CD14-positive monocyte (primary cell): ENCODE measurements at regions not wholly inside any gene's neighbourhood (a gene's known extent, or its start where the extent isn't known, plus 50 kb on each side); places are given as distances from the start of the nearest gene placed in this dataset.

Experiments
- DNase-seq, 3 donors: peaks; one replicate each; pipeline ENCODE4 v3.0.0-alpha.2; 2011 to 2022
- H2AFZ ChIP-seq: 2 replicates; pipeline ENCODE4 v1.6.0; 2012; ENCODE audit warnings: mild to moderate bottlenecking, low read depth, low read length, inconsistent platforms; ENCODE audit not compliant: insufficient read depth, poor library complexity, severe bottlenecking
- H3K27ac ChIP-seq, 2 donors: 1 replicate in 1 of 2; 2 replicates in 1 of 2; pipeline ENCODE4 v1.5.1; 2012 to 2013; ENCODE audit warnings: low read length in 2 of 2, control low read depth in 1 of 2, inconsistent platforms in 1 of 2, low read depth in 1 of 2, mild to moderate bottlenecking in 1 of 2
- H3K27me3 ChIP-seq, 2 donors: one replicate each; pipeline versions ENCODE4 v1.6.0 to v1.6.1; 2011 to 2013; ENCODE audit warnings: low read length in 2 of 2; ENCODE audit not compliant: control insufficient read depth in 2 of 2, insufficient read depth in 2 of 2
- H3K36me3 ChIP-seq, 2 donors: replicated peaks in 1 of 2; 1 replicate in 1 of 2; 2 replicates in 1 of 2; pipeline versions ENCODE4 v1.5.1 to v1.6.1; 2012 to 2013; ENCODE audit warnings: low read length in 2 of 2, control low read depth in 1 of 2, inconsistent platforms in 1 of 2, mild to moderate bottlenecking in 1 of 2; ENCODE audit not compliant: insufficient read depth in 2 of 2, control insufficient read depth in 1 of 2
- H3K4me1 ChIP-seq, 2 donors: 1 replicate in 1 of 2; 2 replicates in 1 of 2; pipeline versions ENCODE4 v1.5.1 to v1.6.1; 2012 to 2013; ENCODE audit warnings: low read length in 2 of 2, control low read depth in 1 of 2, inconsistent platforms in 1 of 2, mild to moderate bottlenecking in 1 of 2, moderate library complexity in 1 of 2; ENCODE audit not compliant: insufficient read depth in 2 of 2, control insufficient read depth in 1 of 2
- H3K4me2 ChIP-seq: replicated peaks from 2 replicates; pipeline ENCODE3; 2012; ENCODE audit warnings: low read length, moderate library complexity, mild to moderate bottlenecking; ENCODE audit not compliant: poor library complexity, severe bottlenecking; ENCODE audit errors: extremely low read depth
- H3K4me3 ChIP-seq, 3 experiments: fragments of 200-600 bp in 1 of 3; sonication (generic) in 1 of 3; replicated peaks in 1 of 3; 1 replicate in 2 of 3; 2 replicates in 1 of 3; pipeline ENCODE4 v1.5.1; 2011 to 2013; ENCODE audit warnings: low read length in 3 of 3, mild to moderate bottlenecking in 3 of 3, control low read depth in 2 of 3, low read depth in 2 of 3, inconsistent platforms in 1 of 3, moderate library complexity in 1 of 3
- H3K79me2 ChIP-seq: 2 replicates; pipeline ENCODE4 v1.6.0; 2012; ENCODE audit warnings: mild to moderate bottlenecking, control low read depth, inconsistent platforms, low read length, moderate library complexity; ENCODE audit not compliant: insufficient read depth
- H3K9ac ChIP-seq: 2 replicates; pipeline ENCODE4 v1.6.0; 2017; ENCODE audit warnings: low read length, mild to moderate bottlenecking; ENCODE audit not compliant: insufficient read depth, poor library complexity, severe bottlenecking
- H3K9me3 ChIP-seq, 2 donors: replicated peaks in 1 of 2; 1 replicate in 1 of 2; 2 replicates in 1 of 2; pipeline versions ENCODE4 v1.5.1 to v1.6.1; 2012 to 2013; ENCODE audit warnings: low read length in 2 of 2, control low read depth in 1 of 2; ENCODE audit not compliant: control insufficient read depth in 1 of 2, insufficient read depth in 1 of 2
- H4K20me1 ChIP-seq: 2 replicates; pipeline ENCODE4 v1.6.0; 2012; ENCODE audit warnings: mild to moderate bottlenecking, low read length, control low read depth, moderate library complexity; ENCODE audit not compliant: insufficient read depth
- H3K27ac Mint-ChIP-seq, 7 donors: one replicate each; pipeline ENCODE4 v1.8.0; 2020; ENCODE audit warnings: mild to moderate bottlenecking in 7 of 7, mixed read lengths in 7 of 7, moderate library complexity in 6 of 7, inconsistent platforms in 2 of 7
- H3K27me3 Mint-ChIP-seq, 3 donors: one replicate each; pipeline ENCODE4 v1.8.0; 2021 to 2022; ENCODE audit warnings: low read depth in 3 of 3, mild to moderate bottlenecking in 3 of 3, mixed read lengths in 3 of 3, moderate library complexity in 3 of 3, inconsistent platforms in 1 of 3
- H3K36me3 Mint-ChIP-seq, 2 donors: one replicate each; pipeline ENCODE4 v1.8.0; 2020; ENCODE audit warnings: mixed read lengths in 2 of 2, inconsistent platforms in 1 of 2, mild to moderate bottlenecking in 1 of 2
- H3K4me1 Mint-ChIP-seq: one replicate; pipeline ENCODE4 v1.8.0; 2020; ENCODE audit warnings: mild to moderate bottlenecking, mixed read lengths
- H3K4me3 Mint-ChIP-seq, 2 donors: one replicate each; pipeline ENCODE4 v1.8.0; 2020; ENCODE audit warnings: mild to moderate bottlenecking in 2 of 2, mixed read lengths in 2 of 2, moderate library complexity in 1 of 2
- H3K9me3 Mint-ChIP-seq, 7 donors: one replicate each; pipeline ENCODE4 v1.8.0; 2020 to 2022; ENCODE audit warnings: mixed read lengths in 7 of 7, mild to moderate bottlenecking in 6 of 7, moderate library complexity in 6 of 7, inconsistent platforms in 2 of 7
- WGBS: methylation state at CpG from one replicate; pipeline ENCODE4 v1.1.5; 2013; ENCODE audit warnings: missing lambda C conversion rate; ENCODE audit not compliant: insufficient coverage; 5-methylcytosine and 5-hydroxymethylcytosine counted together
- intact Hi-C, 2 donors: fragments of 100-400 bp; cut with micrococcal nuclease; formaldehyde crosslinking; loops; one replicate each; pipeline versions ENCODE4 v1.15.0 to v1.15.1; 2023
- TF ChIP-seq, protein P1 (sequence below): fragments of 200-600 bp; IDR thresholded peaks from one replicate; pipeline ENCODE4 v1.8.0; 2022; ENCODE audit warnings: antibody characterized with exemption, mild to moderate bottlenecking

DNA sequence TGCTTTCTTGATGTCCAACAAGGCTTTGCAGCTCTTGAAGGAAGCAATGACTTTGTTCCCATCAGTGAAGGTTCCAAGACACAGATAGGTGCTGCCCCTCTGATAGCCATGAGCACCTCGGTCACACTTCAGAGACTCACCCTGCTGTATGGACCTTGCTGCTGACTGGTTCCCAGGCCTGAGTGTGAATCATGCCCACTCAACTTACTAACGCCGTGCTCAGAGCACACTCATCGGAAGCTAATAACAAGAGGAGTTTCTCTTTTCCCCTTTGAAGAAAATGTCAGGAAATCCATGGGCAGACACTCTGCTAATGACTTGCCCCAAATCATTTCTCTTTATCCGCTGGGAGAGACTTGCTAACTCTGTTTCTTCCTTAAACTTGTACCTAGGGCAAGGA is 83.8 kb upstream of the ARL4C start:
- Histone ChIP-seq H3K27ac (no peak overlapping the region), H4K20me1 (no peaks in the 10 kb centered on the region), H3K36me3 (no peaks in the 10 kb centered on the region), H3K9ac (no peak overlapping the region), H3K4me1 (no peaks in the 10 kb centered on the region), H3K9me3 (no peaks in the 10 kb centered on the region), H3K4me2 (no peak overlapping the region), H3K4me3 (no peak overlapping the region), H2AFZ (no peak overlapping the region), H3K79me2 (no peaks in the 10 kb centered on the region), H3K27me3 (no peaks in the 10 kb centered on the region)
- no peak overlapping the region for H3K27ac Mint-ChIP-seq
- peaks cover 3 to 4% (median 4%) of the 10 kb centered on the region in 3 donors for H3K27me3 Mint-ChIP-seq
- intact Hi-C loops, result no loop called here
- peaks cover 0 to 2% (median 0%) of the 10 kb centered on the region in 7 donors for H3K9me3 Mint-ChIP-seq
- no peak for DNase-seq
- 97% methylated on average over 4 of the region's 5 CpGs for WGBS
- no peaks in the 10 kb centered on the region for H3K36me3 Mint-ChIP-seq
- no peaks in the 10 kb centered on the region for H3K4me1 Mint-ChIP-seq
- H3K4me3 Mint-ChIP-seq, result no peak overlapping the region
- TF ChIP-seq, protein P1, sequence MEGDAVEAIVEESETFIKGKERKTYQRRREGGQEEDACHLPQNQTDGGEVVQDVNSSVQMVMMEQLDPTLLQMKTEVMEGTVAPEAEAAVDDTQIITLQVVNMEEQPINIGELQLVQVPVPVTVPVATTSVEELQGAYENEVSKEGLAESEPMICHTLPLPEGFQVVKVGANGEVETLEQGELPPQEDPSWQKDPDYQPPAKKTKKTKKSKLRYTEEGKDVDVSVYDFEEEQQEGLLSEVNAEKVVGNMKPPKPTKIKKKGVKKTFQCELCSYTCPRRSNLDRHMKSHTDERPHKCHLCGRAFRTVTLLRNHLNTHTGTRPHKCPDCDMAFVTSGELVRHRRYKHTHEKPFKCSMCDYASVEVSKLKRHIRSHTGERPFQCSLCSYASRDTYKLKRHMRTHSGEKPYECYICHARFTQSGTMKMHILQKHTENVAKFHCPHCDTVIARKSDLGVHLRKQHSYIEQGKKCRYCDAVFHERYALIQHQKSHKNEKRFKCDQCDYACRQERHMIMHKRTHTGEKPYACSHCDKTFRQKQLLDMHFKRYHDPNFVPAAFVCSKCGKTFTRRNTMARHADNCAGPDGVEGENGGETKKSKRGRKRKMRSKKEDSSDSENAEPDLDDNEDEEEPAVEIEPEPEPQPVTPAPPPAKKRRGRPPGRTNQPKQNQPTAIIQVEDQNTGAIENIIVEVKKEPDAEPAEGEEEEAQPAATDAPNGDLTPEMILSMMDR, result no peak

DNA sequence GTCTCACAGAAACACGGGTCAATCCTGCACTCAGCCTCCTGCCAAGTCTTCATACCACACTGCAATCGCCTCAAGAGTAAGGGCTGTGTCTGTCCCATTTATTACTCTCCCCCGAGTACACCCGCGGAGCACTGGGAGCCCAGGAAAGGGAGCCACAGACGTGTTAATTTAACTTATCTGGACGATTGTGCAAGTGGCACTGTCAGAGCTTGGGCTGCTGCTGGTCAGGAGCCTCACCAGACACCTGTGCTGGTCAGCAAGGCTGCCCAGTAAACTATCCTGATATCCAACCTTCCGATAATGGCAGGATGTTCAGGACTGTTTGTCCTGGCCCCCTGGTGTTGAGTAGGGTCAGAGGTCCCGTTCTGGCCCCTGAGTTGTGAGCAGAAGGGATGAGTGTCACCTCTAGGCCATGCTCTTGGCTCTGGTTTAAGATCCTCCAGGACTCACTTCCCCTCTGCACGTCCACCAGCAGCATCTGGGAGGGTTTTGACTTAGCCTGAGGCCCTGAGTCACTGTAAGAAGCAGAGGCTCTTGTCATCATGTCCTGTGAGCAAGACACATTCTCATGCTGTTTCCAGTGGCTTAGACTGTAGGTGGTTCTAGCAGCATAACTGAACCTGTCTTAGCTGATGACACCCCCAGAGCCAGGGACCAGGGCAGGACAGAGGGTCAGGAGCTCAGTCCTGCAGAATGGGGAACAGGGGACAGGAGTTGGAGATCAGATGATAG is 82.5 kb upstream of the ARL4C start:
- TF ChIP-seq, protein P1, result no peak
- Mint-ChIP-seq H3K36me3 (no peaks in the 10 kb centered on the region), H3K27ac (no peak overlapping the region), H3K9me3 (peaks cover 0 to 2% (median 0%) of the 10 kb centered on the region in 7 donors), H3K4me3 (no peak overlapping the region), H3K4me1 (peaks cover 3% of the 10 kb centered on the region), H3K27me3 (peaks cover 3 to 6% (median 4%) of the 10 kb centered on the region in 3 donors)
- H3K36me3 ChIP-seq, result no peaks in the 10 kb centered on the region
- H3K27me3 ChIP-seq, result no peaks in the 10 kb centered on the region
- WGBS, result 91% methylated on average over 6 of the region's 10 CpGs
- H3K79me2 ChIP-seq, result no peaks in the 10 kb centered on the region
- no peaks in the 10 kb centered on the region for H4K20me1 ChIP-seq
- no peak overlapping the region for H3K27ac ChIP-seq
- DNase-seq, result no peak
- intact Hi-C loops, result no loop called here
- no peak overlapping the region for H2AFZ ChIP-seq
- H3K4me1 ChIP-seq, result no peaks in the 10 kb centered on the region
- no peak overlapping the region for H3K4me3 ChIP-seq
- H3K4me2 ChIP-seq, result no peak overlapping the region
- H3K9ac ChIP-seq, result no peak overlapping the region
- H3K9me3 ChIP-seq, result no peaks in the 10 kb centered on the region
